ENCODE measurements at regions not wholly inside any gene's neighbourhood (a gene's known extent, or its start where the extent isn't known, plus 50 kb on each side); places are given as distances from the start of the nearest gene placed in this dataset.

DNA sequence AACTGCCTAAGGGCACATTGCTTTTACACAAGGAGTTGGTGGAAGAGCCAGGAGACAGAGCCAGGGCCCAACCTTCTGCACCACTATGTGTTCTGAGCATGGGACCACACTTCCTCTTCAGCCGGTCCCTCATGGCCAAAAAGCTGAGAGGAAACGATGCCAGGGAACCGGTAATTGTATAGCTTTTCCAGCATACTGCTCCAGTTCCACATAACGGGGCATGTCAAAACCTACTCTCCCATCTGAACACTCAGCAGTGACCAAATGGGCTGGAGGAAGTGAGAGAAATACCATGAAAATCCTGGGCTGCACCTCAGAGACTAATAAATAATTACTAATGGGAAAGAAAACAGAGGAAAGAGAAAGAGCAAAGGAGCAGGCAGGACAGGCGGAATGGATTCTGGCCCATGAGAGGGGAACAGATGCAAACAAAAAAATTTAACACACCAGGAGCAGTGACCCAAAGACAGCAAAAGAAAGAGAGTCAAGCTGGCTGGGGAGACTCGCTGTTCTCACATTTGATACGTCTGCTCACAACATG, 52.0 kb upstream of the BMP2 start:
- no peak overlapping the region for H3K27ac ChIP-seq
- TF ChIP-seq CTCF (conservative IDR thresholded peaks at IDR 0.05) = no peak

GRCh38 chr20:6714279-6714711, 53.2 kb upstream of the BMP2 start:
- no peak for TF ChIP-seq CTCF (conservative IDR thresholded peaks at IDR 0.05)
- no peak overlapping the region for H3K27ac ChIP-seq

DNA sequence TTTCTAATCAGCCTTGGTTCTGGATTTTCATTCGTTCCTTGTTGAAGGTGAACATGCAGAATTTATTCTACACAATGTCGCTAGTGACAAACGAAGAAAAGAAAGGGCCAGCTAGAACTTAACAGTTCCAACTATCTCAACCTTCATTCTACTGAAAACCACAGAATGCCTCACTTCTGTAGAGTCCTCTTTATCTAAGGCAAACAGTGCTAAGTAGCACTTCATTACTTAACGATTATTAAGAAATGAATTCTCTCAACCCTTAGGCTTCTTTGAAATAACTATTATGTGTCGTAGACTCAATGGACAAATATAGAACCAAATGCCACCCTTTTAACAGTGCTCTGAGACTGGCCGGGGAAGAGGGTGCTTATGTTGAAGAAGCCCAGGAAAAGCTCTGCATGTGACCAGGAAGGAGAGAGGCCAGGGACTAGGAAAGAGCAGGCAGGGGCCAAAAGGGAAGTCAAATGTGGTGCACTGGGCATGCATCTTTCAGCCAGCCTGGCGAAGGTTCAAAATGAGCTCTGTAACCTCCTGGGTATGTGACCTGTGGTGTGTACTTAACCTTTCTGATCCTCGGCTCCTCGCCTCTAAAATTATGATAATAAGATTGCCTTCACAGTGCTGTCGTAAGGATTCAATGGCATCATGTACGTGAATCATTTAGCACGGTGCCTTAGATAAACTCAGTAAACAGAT, 55.4 kb upstream of the BMP2 start:
- H3K27ac ChIP-seq = no peak overlapping the region
- no peak for TF ChIP-seq CTCF (conservative IDR thresholded peaks at IDR 0.05)

DNA sequence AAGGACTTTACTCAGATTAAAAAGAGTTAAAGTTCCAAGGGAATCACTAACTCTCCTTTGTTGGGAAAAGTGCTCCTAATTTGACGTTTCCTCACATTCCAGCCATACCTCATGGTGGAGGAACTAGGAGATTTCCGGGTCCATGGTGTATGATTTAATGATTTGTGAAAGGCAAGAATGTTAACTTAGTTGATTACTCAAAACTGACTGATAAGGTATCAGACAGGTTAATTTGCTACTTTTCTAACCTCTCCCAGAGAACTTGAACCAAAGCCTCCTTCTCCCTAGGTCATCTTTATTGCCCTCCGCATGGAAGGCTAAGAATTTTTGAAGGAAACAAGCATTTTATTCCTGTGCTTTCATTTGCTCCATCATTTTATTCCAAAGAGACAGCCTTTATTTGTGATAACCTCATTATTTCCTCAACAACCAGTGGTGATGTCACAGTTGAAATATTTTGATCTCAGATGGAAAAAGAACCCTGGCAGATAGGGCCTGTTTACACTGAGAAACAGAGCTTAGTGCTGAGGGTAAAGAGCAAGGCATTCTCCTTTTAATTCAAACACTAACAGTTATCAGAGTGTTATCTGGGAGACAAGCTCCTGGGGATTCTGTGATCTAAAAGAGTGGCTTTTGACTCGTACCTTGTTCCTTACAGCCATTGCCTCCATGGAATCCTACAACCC, 57.4 kb upstream of the BMP2 start:
- peak overlapping the region; percentile 52 for H3K27ac ChIP-seq
- TF ChIP-seq CTCF (conservative IDR thresholded peaks at IDR 0.05) = no peak

GRCh38 chr20:6708010-6708409, 59.5 kb upstream of the BMP2 start:
- H3K27ac ChIP-seq = peak overlapping the region; percentile 52
- no peak for TF ChIP-seq CTCF (conservative IDR thresholded peaks at IDR 0.05)

- peak overlapping the region; percentile 52; the same call in 1 of the 2 replicates for H3K27ac ChIP-seq
- no peak for TF ChIP-seq CTCF (conservative IDR thresholded peaks at IDR 0.05)
Measured at GRCh38 chr20:6707321-6707831, 60.1 kb upstream of the BMP2 start.

- TF ChIP-seq CTCF (conservative IDR thresholded peaks at IDR 0.05) = no peak
- peak overlapping the region; percentile 92 for H3K27ac ChIP-seq
Measured at GRCh38 chr20:6705926-6706548, 61.4 kb upstream of the BMP2 start.
